ENCODE measurements at regions not wholly inside any gene's neighbourhood (a gene's known extent, or its start where the extent isn't known, plus 50 kb on each side); places are given as distances from the start of the nearest gene placed in this dataset.

DNA sequence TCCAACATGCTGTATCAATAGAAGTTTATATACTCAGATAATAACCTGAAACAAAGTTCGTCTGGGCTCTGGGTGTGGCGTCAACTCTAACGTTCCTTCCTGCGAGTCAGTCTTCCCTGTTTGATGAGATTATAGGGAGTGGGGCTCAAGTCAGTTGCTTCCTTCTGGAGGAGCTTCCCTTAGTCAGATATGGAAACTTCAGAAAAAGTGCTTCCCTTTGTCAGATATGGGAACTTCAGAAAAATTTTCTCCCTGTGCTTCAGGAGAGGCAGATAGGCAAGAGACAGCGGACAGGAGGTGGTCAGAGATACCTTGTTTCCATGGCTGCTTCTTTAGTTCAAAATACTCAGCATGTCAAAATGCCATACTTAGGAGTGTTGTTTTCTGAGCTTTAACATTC is 51.1 kb upstream of the PRDX6 start:
- no peak overlapping the region for H3K4ac ChIP-seq (ENCODE audit: low read depth, low read length)
- H4K5ac ChIP-seq (ENCODE audit: low read depth, low read length), result no peak overlapping the region
- H2BK15ac ChIP-seq (ENCODE audit: low read depth, low read length), result no peak overlapping the region
- H3K18ac ChIP-seq (ENCODE audit: low read depth, low read length), result no peak overlapping the region
- no peak overlapping the region for H3K56ac ChIP-seq (ENCODE audit: extremely low read depth, insufficient read depth, low read length)
- H3K9me1 ChIP-seq (ENCODE audit: insufficient read depth, low read length), result peaks cover 3% of the 10 kb centered on the region
- no TSS peak for BruUV-seq (replicated peaks)
- no peak overlapping the region for H4K8ac ChIP-seq (ENCODE audit: low read depth in 2 of 2, low read length in 2 of 2)
- in situ Hi-C loops (cut with MboI; ENCODE audit: low sequenced_read_pairs) (no loop called here), intact Hi-C loops (cut with micrococcal nuclease) (no loop called here), dilution Hi-C loops (cut with HindIII; ENCODE audit: low sequenced_read_pairs, unreplicated experiment) (no loop called here)
- H3K27ac ChIP-seq (ENCODE audit: insufficient read depth, low read length), result no peak overlapping the region
- ChIA-PET POLR2A (ENCODE audit: unreplicated experiment) (no interaction called here), CTCF (interaction anchor here (0.6 kb wide), 1 partner anchor 63 kb away, joined by 4 read pairs; no protein-coding TSS in a partner anchor)
- no peak overlapping the region for H3K4me3 ChIP-seq (ENCODE audit: insufficient read depth, low read depth, low read length)
- H3K4me1 ChIP-seq (ENCODE audit: control insufficient read depth, insufficient read depth, low read length), result peaks cover 5% of the 10 kb centered on the region; the same call in 1 of the 2 replicates
- no peak for TF ChIP-seq FOS (IDR thresholded peaks at IDR 0.05; ENCODE audit: low read depth, low read length)
- H4K91ac ChIP-seq (ENCODE audit: insufficient read depth, low read depth, low read length), result no peak overlapping the region
- DNase-seq (no peak), ATAC-seq (ENCODE audit: low read depth) (no peak)
- H3K9me3 ChIP-seq (ENCODE audit: control insufficient read depth, insufficient read depth, low read length), result no peaks in the 10 kb centered on the region
- no peak overlapping the region for H3K14ac ChIP-seq (replicated peaks; ENCODE audit: low read depth, low read length)
- H4K20me1 ChIP-seq (ENCODE audit: insufficient read depth, low read length), result no peaks in the 10 kb centered on the region
- peaks cover 0 to 4% of the 10 kb centered on the region in 2 experiments; a peak in 1 of 4 replicates for H3K79me1 ChIP-seq (ENCODE audit: low read depth in 1 of 2, low read length in 2 of 2)
- no peak overlapping the region for H3K9ac ChIP-seq (ENCODE audit: low read depth, low read length)
- no peaks in the 10 kb centered on the region for H3K27me3 ChIP-seq (ENCODE audit: control insufficient read depth, insufficient read depth, low read length)
- H3K4me2 ChIP-seq (ENCODE audit: low read depth, low read length), result no peak overlapping the region
- H2BK5ac ChIP-seq (ENCODE audit: low read depth, low read length, poor library complexity, severe bottlenecking), result no peak overlapping the region
- H2AK9ac ChIP-seq (replicated peaks; ENCODE audit: low read depth, low read length, poor library complexity), result no peak overlapping the region
- H2BK120ac ChIP-seq (ENCODE audit: low read depth, low read length), result no peak overlapping the region
- no peak overlapping the region for H3K23ac ChIP-seq (ENCODE audit: low read depth, low read length)
- WGBS, 2 experiments (ENCODE audit: extremely low coverage in 2 of 2, insufficient read length in 1 of 2), result no CpG with 5 or more reads among the region's 5 CpGs
- H2AK5ac ChIP-seq (ENCODE audit: low read depth, low read length), result no peak overlapping the region; the same call in 1 of the 2 replicates
- H3K36me3 ChIP-seq (ENCODE audit: control insufficient read depth, insufficient read depth, low read length), result no peaks in the 10 kb centered on the region
- H2AFZ ChIP-seq (replicated peaks; ENCODE audit: low read length, poor library complexity), result no peak overlapping the region
- H2BK20ac ChIP-seq (ENCODE audit: low read depth, low read length), result no peak overlapping the region

Measured in IMR-90 (cell line).